NT2/D1 (cell line): ENCODE measurements at regions not wholly inside any gene's neighbourhood (a gene's known extent, or its start where the extent isn't known, plus 50 kb on each side); places are given as distances from the start of the nearest gene placed in this dataset.

Source experiments
- SUZ12 ChIP-seq: IDR thresholded peaks from 2 replicates; pipeline ENCODE4 v1.6.1; 2011; ENCODE audit not compliant: insufficient read length, insufficient read depth; ENCODE audit errors: extremely low read depth
- YY1 ChIP-seq: IDR thresholded peaks from 2 replicates; pipeline ENCODE4 v1.6.1; 2011; ENCODE audit not compliant: insufficient read length, insufficient read depth
- ZNF274 ChIP-seq: IDR thresholded peaks from 2 replicates; pipeline ENCODE4 v1.6.1; 2011; ENCODE audit warnings: mild to moderate bottlenecking, low read depth, low read length

DNA sequence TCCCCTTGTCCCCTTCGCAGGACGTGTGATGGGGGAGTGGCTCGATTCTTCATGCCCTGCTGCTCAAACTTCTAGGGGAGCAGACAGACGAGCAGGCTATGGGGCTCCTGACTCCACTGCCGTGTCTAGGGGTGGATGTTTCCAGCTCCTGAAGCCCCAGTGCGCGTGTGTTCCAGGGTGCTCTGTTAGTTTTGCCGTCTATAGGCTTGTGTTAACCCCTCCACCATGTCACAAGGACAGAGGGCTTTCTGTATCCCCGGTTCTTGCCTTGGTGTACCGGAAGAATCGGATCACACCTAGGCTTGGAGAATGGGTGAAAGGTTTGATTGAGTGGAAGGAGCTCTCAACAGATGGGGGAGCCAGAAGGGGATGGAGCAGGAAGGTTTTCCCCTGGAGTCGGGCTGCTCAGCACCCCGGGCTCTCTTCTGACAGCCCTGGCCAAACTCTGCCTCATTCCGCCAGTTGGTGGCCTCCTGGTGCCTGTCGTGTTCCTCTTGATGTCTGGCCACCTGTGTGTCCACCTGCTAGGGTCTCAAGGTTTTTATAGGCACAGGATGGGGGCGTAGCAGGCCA, 810.7 kb downstream of the BRD1 start:
- TF ChIP-seq ZNF274: no peak
- no peak for TF ChIP-seq SUZ12
- TF ChIP-seq YY1: no peak
